NCI-H524 treated with DMSO at 0.1 percent for 48 hours (cell line): ENCODE measurements at regions not wholly inside any gene's neighbourhood (a gene's known extent, or its start where the extent isn't known, plus 50 kb on each side); places are given as distances from the start of the nearest gene placed in this dataset.

Experiments
- DNase-seq: peaks from one replicate; lab custom pipeline; 2025; lab: John Stamatoyannopoulos, UW

- no peak for DNase-seq
Measured at GRCh38 chr2:22737144-22737543, 647.8 kb upstream of the KLHL29 start.

- DNase-seq = no peak
Measured at GRCh38 chr2:22741216-22741615, 643.8 kb upstream of the KLHL29 start.

DNA sequence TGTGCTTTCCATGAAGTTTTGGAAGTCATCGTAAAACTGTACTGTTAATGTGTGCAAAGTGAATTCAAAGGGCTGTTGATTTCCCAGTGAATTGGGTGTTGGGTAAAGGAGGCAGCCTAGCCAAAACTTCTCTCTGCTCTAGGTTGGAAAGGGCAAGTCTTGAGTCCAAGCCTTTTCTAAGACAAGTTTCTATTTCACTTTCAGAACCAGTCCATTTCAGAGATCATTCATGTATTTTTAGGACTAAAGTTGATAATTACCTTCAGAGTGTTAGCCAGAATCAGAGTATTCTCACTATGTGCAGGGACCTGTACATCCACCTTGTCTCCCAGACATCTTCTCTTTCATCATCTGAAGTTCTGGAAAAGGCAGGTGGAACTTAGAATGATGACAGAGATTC, 636.1 kb upstream of the KLHL29 start:
- no peak for DNase-seq

DNA sequence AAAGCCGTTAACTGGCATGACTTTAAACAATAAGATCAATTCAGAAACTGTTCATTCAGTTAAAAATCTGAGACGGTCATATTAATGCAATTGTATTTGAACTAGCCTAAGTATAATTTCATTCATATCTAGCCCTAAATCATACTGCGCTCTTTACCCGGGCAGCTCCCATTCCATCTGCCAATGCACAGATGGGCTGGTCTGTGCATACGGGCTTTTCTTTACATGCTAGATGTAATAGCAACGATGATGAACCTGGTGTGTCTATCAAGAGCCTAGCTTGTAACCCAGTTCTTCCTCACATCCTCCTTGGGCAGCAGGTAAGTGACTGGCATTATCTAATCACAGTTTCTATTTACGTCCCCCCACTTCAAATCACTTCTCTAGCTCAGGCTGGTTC, 631.5 kb upstream of the KLHL29 start:
- DNase-seq = peak; percentile 97

DNA sequence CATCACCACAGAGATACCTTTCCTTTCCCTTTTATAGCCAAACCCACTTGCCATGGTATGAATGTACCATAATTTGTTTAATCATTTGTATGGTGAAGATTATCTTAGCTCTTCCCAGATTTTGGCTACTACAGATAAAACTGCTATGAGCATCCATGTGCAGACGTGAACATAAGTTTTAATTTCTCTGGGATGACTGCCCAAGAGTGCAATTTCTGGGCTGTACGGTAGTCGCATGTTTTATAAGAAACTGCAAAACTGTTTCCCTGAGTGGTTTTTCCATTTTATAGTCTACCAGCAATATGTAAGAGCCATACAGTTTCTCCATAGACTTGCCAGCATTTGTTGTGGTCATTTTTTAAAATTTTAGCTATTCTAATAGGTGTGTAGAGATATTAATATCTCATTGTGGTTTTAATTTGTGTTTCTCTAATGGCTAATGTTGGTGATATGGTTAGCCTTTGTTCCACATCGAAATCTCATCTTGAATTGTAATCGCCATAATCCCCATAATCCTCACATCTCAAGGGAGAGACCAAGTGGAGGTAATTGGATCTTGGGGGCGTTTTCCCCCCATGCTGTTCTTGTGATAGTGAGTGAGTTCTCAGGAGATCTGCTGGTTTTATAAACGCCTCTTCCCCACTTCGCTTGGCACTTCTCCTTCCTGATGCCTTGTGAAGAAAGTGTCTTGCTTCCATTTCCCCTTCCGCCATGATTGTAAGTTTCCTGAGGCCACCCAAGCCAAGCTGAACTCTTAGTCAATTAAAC, 628.5 kb upstream of the KLHL29 start:
- DNase-seq = peak; percentile 66

DNA sequence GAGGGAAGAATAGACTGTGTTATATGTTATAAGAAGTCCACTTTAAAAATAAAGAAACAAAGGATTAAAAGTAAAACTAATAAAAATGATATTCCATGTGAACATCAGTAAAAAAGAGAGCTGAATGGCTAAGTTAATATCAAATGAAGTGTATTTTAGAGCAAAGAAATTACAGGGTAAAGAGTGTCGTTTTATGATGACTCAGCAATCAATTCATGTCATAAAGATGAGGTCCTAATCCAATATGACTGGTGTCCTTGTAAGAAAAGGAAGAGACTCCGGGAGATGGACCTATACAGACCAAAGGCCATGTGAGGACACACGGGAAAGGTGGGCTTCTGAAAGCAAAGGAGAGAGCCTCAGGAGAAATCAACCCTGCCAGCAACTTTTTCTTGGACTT, 615.5 kb upstream of the KLHL29 start:
- no peak for DNase-seq

GRCh38 chr2:22784566-22784965, 600.4 kb upstream of the KLHL29 start:
- DNase-seq = peak; percentile 99

DNA sequence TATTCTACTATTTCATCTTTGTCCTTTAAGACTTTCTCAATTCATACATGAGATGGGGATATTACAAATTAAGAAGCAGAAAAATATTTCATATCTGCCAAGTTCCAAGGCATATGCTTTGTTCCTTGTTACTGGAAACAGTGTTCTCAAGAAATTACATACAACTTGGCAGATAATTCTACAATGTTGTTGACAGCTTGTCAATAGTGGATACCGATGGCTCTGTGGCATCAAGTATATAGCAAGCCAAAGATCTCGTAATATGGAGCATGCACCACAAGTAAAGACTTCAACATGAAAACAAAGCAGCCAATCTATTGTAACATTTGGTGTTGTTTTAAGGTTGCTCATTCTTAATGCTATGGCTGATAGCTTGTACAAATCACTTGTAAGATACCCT, 598.2 kb upstream of the KLHL29 start:
- DNase-seq = no peak

DNA sequence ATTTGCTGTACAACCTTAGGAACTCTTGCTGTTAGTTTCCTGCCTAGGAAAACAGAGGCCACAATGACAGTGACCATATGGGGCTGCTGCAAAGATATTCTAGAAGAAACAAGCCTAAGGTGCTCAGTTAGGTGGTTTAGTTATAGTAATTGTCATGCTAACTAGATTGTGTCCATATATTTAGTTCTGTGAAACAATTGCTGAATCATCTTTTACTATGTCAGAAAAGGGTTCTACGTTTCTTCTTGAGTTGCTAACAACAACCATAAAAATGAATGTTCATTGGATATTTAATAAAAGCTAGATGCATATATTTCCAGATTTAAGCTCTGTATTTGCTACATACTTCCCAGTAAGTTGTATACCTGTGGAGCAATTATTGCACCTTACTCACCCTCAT, 597.2 kb upstream of the KLHL29 start:
- DNase-seq = no peak

DNA sequence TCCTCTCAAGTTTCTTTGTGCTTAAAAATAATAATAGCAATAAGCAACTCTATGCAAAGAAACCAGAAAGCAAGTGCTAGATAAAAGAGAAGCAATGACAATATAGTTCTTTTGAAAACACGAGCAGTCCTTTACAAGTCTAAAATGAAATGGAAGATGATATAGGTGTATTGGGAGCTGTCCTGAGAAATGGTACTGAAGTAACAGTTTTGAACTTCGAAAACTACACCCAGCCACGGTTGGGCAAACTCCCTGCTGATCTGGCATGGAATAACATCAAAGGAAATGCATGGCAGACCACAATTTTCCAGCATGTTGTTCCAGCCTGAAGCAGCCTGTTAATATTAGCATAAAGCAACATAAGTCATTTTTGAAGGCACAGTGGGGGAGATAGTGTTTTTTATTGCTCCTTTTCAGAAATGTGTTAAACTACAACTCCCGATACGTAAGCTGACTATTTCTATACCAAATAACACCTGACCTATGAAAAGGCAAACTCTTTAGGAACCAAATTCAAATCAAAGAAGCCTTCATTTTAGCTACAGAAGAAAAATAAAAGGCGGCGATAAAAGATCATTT, 596.1 kb upstream of the KLHL29 start:
- DNase-seq = no peak

GRCh38 chr2:22795287-22795866, 589.6 kb upstream of the KLHL29 start:
- DNase-seq = no peak

- no peak for DNase-seq
Measured at GRCh38 chr2:22798386-22798785, 586.6 kb upstream of the KLHL29 start.

DNA sequence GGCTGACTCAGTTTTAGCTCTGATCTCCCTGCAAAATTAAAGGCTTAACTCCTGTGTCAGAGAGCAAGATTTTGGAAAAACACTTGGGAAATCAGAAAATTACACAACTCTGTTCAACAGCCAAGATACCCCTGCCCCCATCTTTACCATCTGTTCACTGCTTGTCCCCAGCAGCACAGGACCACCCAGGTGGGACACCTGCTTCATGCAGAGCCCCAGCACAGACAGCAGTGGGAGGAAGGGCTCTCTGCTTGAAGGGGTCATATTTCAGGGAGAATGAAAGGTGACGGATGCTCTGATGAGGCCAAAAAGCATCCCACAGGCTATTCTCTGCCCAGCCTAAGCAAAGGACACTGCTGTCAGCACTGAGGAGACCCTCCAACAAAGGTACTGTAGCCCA, 584.6 kb upstream of the KLHL29 start:
- peak; percentile 47 for DNase-seq

DNA sequence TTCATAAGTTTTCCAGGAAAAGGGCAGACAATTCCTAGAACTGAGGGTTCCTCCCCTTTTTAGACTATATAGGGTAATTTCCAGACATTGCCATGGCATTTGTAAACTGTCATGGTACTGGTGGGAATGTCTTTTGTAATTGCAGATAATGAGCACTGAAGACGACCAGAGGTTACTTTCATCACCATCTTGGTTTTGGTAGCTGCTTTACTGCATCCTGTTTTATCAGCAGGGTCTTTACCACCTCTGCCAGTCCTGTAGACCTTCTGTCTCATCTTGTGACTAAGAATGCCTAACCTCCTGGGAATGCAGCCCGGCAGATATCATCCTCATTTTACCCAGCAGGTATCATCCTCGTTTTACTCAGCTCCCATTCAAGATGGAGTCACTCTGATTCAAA, 583.9 kb upstream of the KLHL29 start:
- no peak for DNase-seq

DNA sequence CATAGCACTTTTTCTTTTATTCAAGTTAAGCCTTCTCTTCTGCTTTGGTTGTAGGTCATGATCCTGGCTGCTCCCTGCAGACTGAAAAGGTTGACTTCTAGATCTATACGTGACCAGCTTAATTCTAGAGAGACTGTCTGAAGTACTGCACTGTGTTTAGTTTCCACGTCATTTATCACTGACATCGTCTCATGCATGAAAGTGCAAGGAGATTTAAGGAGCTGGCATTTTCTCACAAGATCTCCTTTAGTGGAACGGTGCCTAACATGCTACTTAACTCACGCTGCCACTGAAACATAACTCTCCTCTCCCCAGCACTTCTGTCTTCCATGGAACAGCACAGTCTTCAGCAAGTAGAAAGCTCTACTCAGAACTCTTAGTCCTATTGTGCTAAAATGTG, 583.0 kb upstream of the KLHL29 start:
- DNase-seq = no peak

- DNase-seq = no peak
Measured at GRCh38 chr2:22807872-22808271, 577.1 kb upstream of the KLHL29 start.

GRCh38 chr2:22810602-22811001, 574.4 kb upstream of the KLHL29 start:
- no peak for DNase-seq

DNA sequence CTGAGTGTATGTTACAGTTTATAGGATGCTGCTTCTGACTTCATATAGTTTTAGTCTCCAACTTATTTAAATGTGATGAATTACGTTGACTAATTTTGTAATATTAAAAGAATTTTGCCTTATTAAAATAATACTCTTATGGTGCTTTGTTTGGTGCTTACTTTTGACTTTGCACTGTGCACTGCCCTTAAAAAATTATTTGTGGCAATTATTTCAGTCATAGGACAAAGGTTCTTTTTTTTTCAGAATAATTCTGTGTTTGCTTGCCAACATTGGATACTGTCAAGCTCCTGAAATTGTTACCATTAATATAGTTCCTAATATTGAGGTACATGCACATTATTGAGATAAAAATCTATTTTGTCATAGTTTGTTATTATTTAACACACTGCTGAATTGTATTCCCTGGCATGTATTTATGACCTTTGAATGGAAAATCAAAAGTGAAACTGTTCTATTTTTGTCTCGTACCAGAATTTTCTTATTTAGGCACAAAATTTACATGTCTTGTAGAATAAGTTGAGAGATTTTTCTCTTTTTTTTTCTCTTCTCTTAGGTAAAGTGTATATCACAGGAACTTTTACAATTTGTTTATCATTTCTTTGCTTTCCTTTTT, 572.8 kb upstream of the KLHL29 start:
- no peak for DNase-seq

DNA sequence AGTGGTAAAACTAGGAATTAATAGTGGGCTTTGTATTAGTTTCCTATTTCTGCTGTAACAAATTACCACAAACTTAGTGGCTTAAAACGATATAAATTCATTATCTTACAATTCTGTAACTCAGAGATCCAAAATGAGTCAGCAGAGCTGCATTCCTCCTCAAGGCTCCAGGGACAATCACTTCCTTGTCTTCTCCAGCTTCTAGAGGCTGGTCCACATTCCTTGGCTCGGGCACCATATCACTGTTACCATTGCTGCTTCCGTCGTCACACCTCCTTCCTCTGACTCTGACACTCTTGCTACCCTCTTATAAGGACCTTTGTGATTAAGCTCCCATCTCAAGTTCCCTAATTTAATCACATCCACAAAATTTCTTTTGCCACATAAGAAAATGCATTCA, 567.8 kb upstream of the KLHL29 start:
- DNase-seq = no peak

- no peak for DNase-seq
Measured at GRCh38 chr2:22821458-22821857, 563.5 kb upstream of the KLHL29 start.

DNA sequence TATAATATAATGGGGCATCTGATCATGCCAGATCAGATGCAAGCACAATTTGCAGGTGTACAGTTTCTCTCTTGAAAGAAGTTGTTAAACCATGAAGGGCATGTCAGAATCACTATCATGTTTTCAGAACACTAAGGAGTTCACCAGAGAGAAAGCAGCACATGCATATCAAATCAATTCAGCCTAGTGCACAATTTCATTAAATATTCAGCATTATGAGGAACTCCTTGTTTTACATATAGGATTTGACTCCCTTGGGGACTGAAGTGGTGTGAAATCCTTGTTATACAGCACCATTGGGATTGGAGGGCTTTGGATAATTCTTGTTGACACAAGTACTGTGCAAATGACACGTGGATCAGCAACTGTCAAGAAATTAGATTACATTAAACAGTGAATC, 562.1 kb upstream of the KLHL29 start:
- peak; percentile 79 for DNase-seq

- no peak for DNase-seq
Measured at GRCh38 chr2:22824618-22825017, 560.4 kb upstream of the KLHL29 start.

DNA sequence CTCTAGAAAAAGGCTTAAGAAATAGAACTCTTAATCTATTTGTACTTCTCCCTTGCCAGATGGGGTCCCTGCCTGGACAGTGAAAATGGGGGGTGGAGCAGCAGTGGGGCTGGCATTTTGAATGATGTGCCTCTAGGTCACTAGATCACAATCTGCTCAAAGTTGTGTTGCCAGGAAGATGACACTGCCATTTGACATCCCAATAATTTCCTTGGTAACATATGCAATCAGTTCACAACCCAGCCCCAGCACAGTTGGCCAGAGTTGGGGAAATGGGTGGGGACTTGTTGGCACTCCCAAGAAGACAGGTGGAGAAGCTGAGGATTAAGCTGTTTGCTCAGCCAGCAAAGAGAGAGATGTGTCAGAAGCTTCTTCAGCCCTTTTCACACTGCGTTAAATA, 558.3 kb upstream of the KLHL29 start:
- peak; percentile 98 for DNase-seq
